Fibroblast of skin of left quadriceps (primary cell): ENCODE measurements at regions not wholly inside any gene's neighbourhood (a gene's known extent, or its start where the extent isn't known, plus 50 kb on each side); places are given as distances from the start of the nearest gene placed in this dataset.
"Not testable (repeated sequence)": the region's sequence is repeated elsewhere in the genome, so short reads cannot be mapped to it uniquely, and the experiment has no call there.

Experiments
- DNase-seq, 2 experiments: peaks; one replicate each; pipeline ENCODE4 v3.0.0-alpha.2; 2013; ENCODE audit warnings: low read depth in 2 of 2

- DNase-seq, result no peak
These were observed 94.2 kb downstream of the OLIG3 start for GRCh38 chr6:137399881-137400443.

GRCh38 chr6:137395316-137395715 is 98.9 kb downstream of the OLIG3 start:
- no peak for DNase-seq

GRCh38 chr6:137391061-137391814 is 103.0 kb downstream of the OLIG3 start:
- DNase-seq, result no peak

GRCh38 chr6:137390334-137390733 is 103.9 kb downstream of the OLIG3 start:
- DNase-seq, result no peak

GRCh38 chr6:137389150-137389704 is 105.0 kb downstream of the OLIG3 start:
- DNase-seq, result no peak

GRCh38 chr6:137387096-137387764 is 107.0 kb downstream of the OLIG3 start:
- DNase-seq, result no peak

- not testable (repeated sequence) for DNase-seq
These were observed 110.9 kb downstream of the OLIG3 start for GRCh38 chr6:137383287-137383686.

GRCh38 chr6:137378090-137378369 is 116.2 kb downstream of the OLIG3 start:
- no peak for DNase-seq

GRCh38 chr6:137373296-137373695 is 120.9 kb downstream of the OLIG3 start:
- DNase-seq, result no peak

GRCh38 chr6:137372532-137372931 is 121.7 kb downstream of the OLIG3 start:
- no peak for DNase-seq

GRCh38 chr6:137371634-137372016 is 122.6 kb downstream of the OLIG3 start:
- DNase-seq, result no peak

GRCh38 chr6:137370871-137371633 is 123.1 kb downstream of the OLIG3 start:
- no peak for DNase-seq

GRCh38 chr6:137369136-137369535 is 125.1 kb downstream of the OLIG3 start:
- no peak for DNase-seq

- no peak for DNase-seq
These were observed 128.3 kb downstream of the OLIG3 start for GRCh38 chr6:137365707-137366437.

GRCh38 chr6:137363805-137364138 is 130.4 kb downstream of the OLIG3 start:
- no peak for DNase-seq

- DNase-seq, result no peak
These were observed 131.1 kb downstream of the OLIG3 start for GRCh38 chr6:137362878-137363804.

- DNase-seq, result no peak
These were observed 132.5 kb downstream of the OLIG3 start for GRCh38 chr6:137361701-137362100.

GRCh38 chr6:137358273-137358672 is 135.9 kb downstream of the OLIG3 start:
- no peak for DNase-seq

- DNase-seq, result no peak
These were observed 136.3 kb downstream of the OLIG3 start for GRCh38 chr6:137357948-137358266.

GRCh38 chr6:137357263-137357947 is 136.8 kb downstream of the OLIG3 start:
- DNase-seq, result no peak
